C4-2B (cell line): ENCODE measurements at regions not wholly inside any gene's neighbourhood (a gene's known extent, or its start where the extent isn't known, plus 50 kb on each side); places are given as distances from the start of the nearest gene placed in this dataset.

Experiments used
- ZFX ChIP-seq: fragments of 450-650 bp; IDR thresholded peaks from 2 replicates; pipeline ENCODE4 v1.6.1; 2017
- TF ChIP-seq, protein P1 (sequence below): fragments of 450-650 bp; conservative IDR thresholded peaks from 2 replicates; pipeline ENCODE4 v1.5.1; 2017; ENCODE audit warnings: mild to moderate bottlenecking

DNA sequence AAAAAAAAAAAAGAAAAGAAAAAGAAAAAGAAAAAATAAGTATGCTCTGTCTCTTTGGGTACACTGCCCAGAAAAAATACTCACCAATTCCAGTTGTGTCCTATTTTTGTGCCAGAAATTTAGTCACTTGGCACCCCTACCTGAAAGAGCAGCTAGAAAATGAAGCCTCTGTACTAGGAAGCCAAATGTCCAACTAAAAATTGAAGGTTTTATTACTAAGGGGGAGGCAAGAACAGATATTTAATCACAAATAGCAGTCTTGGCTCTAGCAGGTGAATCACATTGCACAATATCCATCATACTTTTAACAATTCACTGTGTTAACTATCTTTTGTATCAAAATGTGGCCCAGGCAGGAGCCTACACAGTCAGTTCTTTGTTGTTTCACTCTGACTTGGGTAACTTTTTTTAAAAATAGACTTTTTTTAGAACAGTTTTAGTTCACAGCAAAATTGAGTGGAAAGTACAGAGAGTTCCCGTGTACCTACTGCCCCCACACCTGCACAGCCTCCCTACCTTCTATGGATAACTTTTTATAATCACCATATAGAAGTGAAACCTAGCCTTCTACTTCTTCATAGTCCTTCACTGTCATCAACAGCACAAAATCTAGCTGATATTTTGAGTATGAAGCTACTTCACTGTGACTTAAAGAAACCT is 87.1 kb upstream of the ATF7IP start:
- TF ChIP-seq, protein P1, sequence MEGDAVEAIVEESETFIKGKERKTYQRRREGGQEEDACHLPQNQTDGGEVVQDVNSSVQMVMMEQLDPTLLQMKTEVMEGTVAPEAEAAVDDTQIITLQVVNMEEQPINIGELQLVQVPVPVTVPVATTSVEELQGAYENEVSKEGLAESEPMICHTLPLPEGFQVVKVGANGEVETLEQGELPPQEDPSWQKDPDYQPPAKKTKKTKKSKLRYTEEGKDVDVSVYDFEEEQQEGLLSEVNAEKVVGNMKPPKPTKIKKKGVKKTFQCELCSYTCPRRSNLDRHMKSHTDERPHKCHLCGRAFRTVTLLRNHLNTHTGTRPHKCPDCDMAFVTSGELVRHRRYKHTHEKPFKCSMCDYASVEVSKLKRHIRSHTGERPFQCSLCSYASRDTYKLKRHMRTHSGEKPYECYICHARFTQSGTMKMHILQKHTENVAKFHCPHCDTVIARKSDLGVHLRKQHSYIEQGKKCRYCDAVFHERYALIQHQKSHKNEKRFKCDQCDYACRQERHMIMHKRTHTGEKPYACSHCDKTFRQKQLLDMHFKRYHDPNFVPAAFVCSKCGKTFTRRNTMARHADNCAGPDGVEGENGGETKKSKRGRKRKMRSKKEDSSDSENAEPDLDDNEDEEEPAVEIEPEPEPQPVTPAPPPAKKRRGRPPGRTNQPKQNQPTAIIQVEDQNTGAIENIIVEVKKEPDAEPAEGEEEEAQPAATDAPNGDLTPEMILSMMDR, result no peak
- TF ChIP-seq ZFX, result no peak
